Smooth muscle cell of the brain vasculature (primary cell): ENCODE measurements at regions not wholly inside any gene's neighbourhood (a gene's known extent, or its start where the extent isn't known, plus 50 kb on each side); places are given as distances from the start of the nearest gene placed in this dataset.

ENCODE experiments used
- DNase-seq: peaks from one replicate; pipeline ENCODE4 v3.0.0-alpha.2; 2012; ENCODE audit warnings: low read depth, low spot score

GRCh38 chr7:31175672-31176071, 123.6 kb downstream of the ADCYAP1R1 start:
- no peak for DNase-seq

DNA sequence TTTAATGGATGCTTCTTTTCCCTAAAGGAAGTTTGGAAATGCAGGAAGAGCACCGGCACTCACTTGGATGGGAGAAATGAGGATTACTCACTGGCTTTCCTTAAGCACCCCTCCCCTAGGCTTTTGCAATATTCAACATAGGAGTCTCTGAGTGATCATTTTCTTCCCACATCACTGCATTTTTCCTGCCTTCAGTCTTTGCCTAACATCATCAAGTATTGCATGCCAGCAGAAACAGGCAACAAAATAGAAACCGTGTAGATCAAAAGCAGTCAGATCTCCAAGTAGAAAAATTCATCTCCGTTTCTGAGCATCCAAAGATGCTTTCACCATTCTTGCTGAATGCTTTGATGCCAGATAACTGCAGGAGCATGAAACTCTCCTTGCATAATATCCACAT, 119.9 kb downstream of the ADCYAP1R1 start:
- no peak for DNase-seq

GRCh38 chr7:31171216-31171785, 119.2 kb downstream of the ADCYAP1R1 start:
- DNase-seq = no peak
